MCF 10A (cell line): ENCODE measurements at regions not wholly inside any gene's neighbourhood (a gene's known extent, or its start where the extent isn't known, plus 50 kb on each side); places are given as distances from the start of the nearest gene placed in this dataset.
"Not testable (repeated sequence)": the region's sequence is repeated elsewhere in the genome, so short reads cannot be mapped to it uniquely, and the experiment has no call there.

Source experiments
- BruUV-seq: library from RNA; stranded (reverse); fragments of 400-500 nt; replicated peaks from 2 replicates; lab custom pipeline; 2021; lab: Mats Ljungman, UMichigan
- CTCF ChIA-PET: fragments of 300-600 bp; sonication (Branson Sonifier 250); formaldehyde crosslinking; extraction: SDS; loops from one replicate; lab custom pipeline; 2021; ENCODE audit warnings: antibody characterized with exemption, inconsistent platforms; lab: Yijun Ruan, JAX
- POLR2A ChIA-PET: fragments of 300-600, 350-650 bp; sonication (Branson Sonifier 250); formaldehyde crosslinking; extraction: SDS; loops from one replicate; lab custom pipeline; 2020; ENCODE audit warnings: antibody characterized with exemption, inconsistent platforms; lab: Yijun Ruan, JAX
- DNase-seq: peaks from one replicate; pipeline ENCODE4 v3.0.0-alpha.2; 2018; ENCODE audit not compliant: unreplicated experiment
- H3K27ac Mint-ChIP-seq: one replicate; pipeline ENCODE4 v1.8.0; 2022; ENCODE audit warnings: mild to moderate bottlenecking, low read depth, mixed read lengths; ENCODE audit not compliant: unreplicated experiment
- H3K27me3 Mint-ChIP-seq: one replicate; pipeline ENCODE4 v1.8.0; 2022; ENCODE audit warnings: mixed read lengths; ENCODE audit not compliant: insufficient read depth, unreplicated experiment
- H3K36me3 Mint-ChIP-seq: one replicate; pipeline ENCODE4 v1.8.0; 2022; ENCODE audit warnings: mild to moderate bottlenecking, moderate library complexity, mixed read lengths; ENCODE audit not compliant: insufficient read depth, unreplicated experiment
- H3K4me1 Mint-ChIP-seq: one replicate; pipeline ENCODE4 v1.8.0; 2022; ENCODE audit warnings: mixed read lengths; ENCODE audit not compliant: insufficient read depth, unreplicated experiment
- H3K4me3 Mint-ChIP-seq: one replicate; pipeline ENCODE4 v1.8.0; 2022; ENCODE audit warnings: mild to moderate bottlenecking, moderate library complexity, mixed read lengths; ENCODE audit not compliant: unreplicated experiment
- H3K9me3 Mint-ChIP-seq: one replicate; pipeline ENCODE4 v1.8.0; 2022; ENCODE audit warnings: mixed read lengths; ENCODE audit not compliant: unreplicated experiment
- CTCF ChIP-seq: fragments of 200-600 bp; IDR thresholded peaks from one replicate; pipeline ENCODE4 v1.8.0; 2022; ENCODE audit warnings: antibody characterized with exemption, mild to moderate bottlenecking; ENCODE audit not compliant: unreplicated experiment
- intact Hi-C: fragments of 100-400 bp; cut with micrococcal nuclease; formaldehyde crosslinking; loops from 2 replicates; pipeline ENCODE4 v1.14.1; 2022

GRCh38 chr15:84391191-84391590, 155.6 kb downstream of the GOLGA6L4 start:
- no peaks in the 10 kb centered on the region for H3K4me1 Mint-ChIP-seq
- no peaks in the 10 kb centered on the region for H3K36me3 Mint-ChIP-seq
- TF ChIP-seq CTCF, result no peak
- no peak for DNase-seq
- no peaks in the 10 kb centered on the region for H3K9me3 Mint-ChIP-seq
- H3K27ac Mint-ChIP-seq, result no peak overlapping the region
- H3K4me3 Mint-ChIP-seq, result no peak overlapping the region
- POLR2A ChIA-PET, result no interaction called here
- peaks cover 42% of the 10 kb centered on the region for H3K27me3 Mint-ChIP-seq
- intact Hi-C loops, result no loop called here
- BruUV-seq, result no TSS peak
- CTCF ChIA-PET, result no interaction called here

GRCh38 chr15:84392020-84392419, 156.4 kb downstream of the GOLGA6L4 start:
- H3K36me3 Mint-ChIP-seq, H3K4me1 Mint-ChIP-seq, BruUV-seq, POLR2A ChIA-PET, H3K4me3 Mint-ChIP-seq, H3K9me3 Mint-ChIP-seq, intact Hi-C loops, H3K27ac Mint-ChIP-seq, CTCF ChIA-PET, DNase-seq: not testable (repeated sequence)
- H3K27me3 Mint-ChIP-seq, result peaks cover 36% of the 10 kb centered on the region

GRCh38 chr15:84393386-84393936, 157.9 kb downstream of the GOLGA6L4 start:
- POLR2A ChIA-PET, result interaction anchor here (0.6 kb wide), 1 partner anchor 416 kb away, joined by 3 read pairs; no protein-coding TSS in a partner anchor

GRCh38 chr15:84393966-84394365, 158.4 kb downstream of the GOLGA6L4 start:
- POLR2A ChIA-PET, result interaction anchor here (0.6 kb wide), 1 partner anchor 415 kb away, joined by 3 read pairs; no protein-coding TSS in a partner anchor
- CTCF ChIA-PET, result not testable (repeated sequence)

More at GRCh38 chr15:84393386-84393936, 157.9 kb downstream of the GOLGA6L4 start:
- H3K27ac Mint-ChIP-seq, CTCF ChIA-PET, H3K36me3 Mint-ChIP-seq, H3K4me3 Mint-ChIP-seq, BruUV-seq, H3K9me3 Mint-ChIP-seq, H3K4me1 Mint-ChIP-seq, intact Hi-C loops: not testable (repeated sequence)
- peaks cover 28% of the 10 kb centered on the region for H3K27me3 Mint-ChIP-seq
- DNase-seq, result peak; percentile 1

GRCh38 chr15:84395384-84395783, 159.8 kb downstream of the GOLGA6L4 start:
- DNase-seq, H3K36me3 Mint-ChIP-seq, H3K9me3 Mint-ChIP-seq, H3K27ac Mint-ChIP-seq, H3K4me1 Mint-ChIP-seq, BruUV-seq, POLR2A ChIA-PET, H3K4me3 Mint-ChIP-seq, CTCF ChIA-PET, intact Hi-C loops: not testable (repeated sequence)
- H3K27me3 Mint-ChIP-seq, result peaks cover 21% of the 10 kb centered on the region

More at GRCh38 chr15:84393966-84394365, 158.4 kb downstream of the GOLGA6L4 start:
- H3K27me3 Mint-ChIP-seq, result peaks cover 28% of the 10 kb centered on the region
- intact Hi-C loops, BruUV-seq, H3K9me3 Mint-ChIP-seq, H3K27ac Mint-ChIP-seq, H3K4me1 Mint-ChIP-seq, H3K4me3 Mint-ChIP-seq, DNase-seq, H3K36me3 Mint-ChIP-seq: not testable (repeated sequence)

- H3K27ac Mint-ChIP-seq, POLR2A ChIA-PET, H3K9me3 Mint-ChIP-seq, BruUV-seq, H3K4me3 Mint-ChIP-seq, H3K4me1 Mint-ChIP-seq, intact Hi-C loops, CTCF ChIA-PET, H3K36me3 Mint-ChIP-seq, DNase-seq: not testable (repeated sequence)
- H3K27me3 Mint-ChIP-seq, result peaks cover 16% of the 10 kb centered on the region
Measured at GRCh38 chr15:84395881-84396280, 160.3 kb downstream of the GOLGA6L4 start.

- H3K36me3 Mint-ChIP-seq, H3K27me3 Mint-ChIP-seq, intact Hi-C loops, BruUV-seq, CTCF ChIA-PET, DNase-seq, H3K4me1 Mint-ChIP-seq, H3K9me3 Mint-ChIP-seq, H3K27ac Mint-ChIP-seq, POLR2A ChIA-PET, H3K4me3 Mint-ChIP-seq: not testable (repeated sequence)
Measured at GRCh38 chr15:84397066-84397465, 161.5 kb downstream of the GOLGA6L4 start.

GRCh38 chr15:84398087-84398486, 162.5 kb downstream of the GOLGA6L4 start:
- CTCF ChIA-PET, H3K9me3 Mint-ChIP-seq, H3K27ac Mint-ChIP-seq, H3K36me3 Mint-ChIP-seq, DNase-seq, POLR2A ChIA-PET, H3K4me3 Mint-ChIP-seq, H3K27me3 Mint-ChIP-seq, intact Hi-C loops, BruUV-seq, H3K4me1 Mint-ChIP-seq: not testable (repeated sequence)
